SU-DHL-6 (cell line): ENCODE measurements at regions not wholly inside any gene's neighbourhood (a gene's known extent, or its start where the extent isn't known, plus 50 kb on each side); places are given as distances from the start of the nearest gene placed in this dataset.

Experiments used
- CTCF ChIP-seq: fragments of 200-600 bp; sonication (generic); IDR thresholded peaks from one replicate; pipeline ENCODE4 v1.5.1; 2017; ENCODE audit warnings: antibody characterized with exemption, mild to moderate bottlenecking, low read length, moderate library complexity; ENCODE audit not compliant: insufficient read depth, poor library complexity, severe bottlenecking
- EZH2phosphoT487 ChIP-seq: fragments of 200-600 bp; sonication (generic), shearing (Covaris generic); conservative IDR thresholded peaks from 2 replicates; pipeline ENCODE4 v1.6.1; 2018; ENCODE audit warnings: mild to moderate bottlenecking, antibody characterized with exemption, low read length, moderate library complexity, mixed read lengths

GRCh38 chr10:21284301-21284700 lies 241.2 kb downstream of the SKIDA1 start:
- TF ChIP-seq CTCF (no peak), EZH2phosphoT487 (no peak)
